ENCODE measurements at regions not wholly inside any gene's neighbourhood (a gene's known extent, or its start where the extent isn't known, plus 50 kb on each side); places are given as distances from the start of the nearest gene placed in this dataset.
"Not testable (repeated sequence)": the region's sequence is repeated elsewhere in the genome, so short reads cannot be mapped to it uniquely, and the experiment has no call there.

DNA sequence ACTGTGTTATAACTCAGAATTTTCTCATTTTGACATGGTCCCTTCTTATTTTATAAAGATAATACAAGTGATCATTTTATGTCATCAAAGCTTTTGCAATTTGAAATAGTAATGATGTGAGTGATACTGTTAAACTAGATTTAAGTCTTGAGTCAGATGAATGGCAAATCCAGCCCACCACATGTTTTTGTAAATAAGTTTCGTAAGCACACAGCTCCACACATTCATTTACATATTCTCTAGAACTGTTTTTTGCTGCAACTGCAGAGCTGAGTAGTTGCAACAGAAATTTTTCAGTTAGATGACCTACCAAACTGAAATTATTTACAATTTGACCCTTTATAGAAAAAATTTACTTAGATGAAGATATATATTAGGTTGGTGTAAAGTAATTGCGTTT is 108.1 kb downstream of the CDRT15L2 start:
- ATAC-seq (ENCODE audit: low read depth); CTCF ChIA-PET; H3K36me3 Mint-ChIP-seq (ENCODE audit: low read depth); POLR2A ChIA-PET; H3K4me1 Mint-ChIP-seq; H3K9me3 Mint-ChIP-seq; H3K4me3 Mint-ChIP-seq; intact Hi-C loops (cut with micrococcal nuclease); H3K27me3 Mint-ChIP-seq; DNase-seq; H3K27ac Mint-ChIP-seq: not testable (repeated sequence)

- H3K4me3 Mint-ChIP-seq; CTCF ChIA-PET; H3K9me3 Mint-ChIP-seq; H3K27me3 Mint-ChIP-seq; H3K4me1 Mint-ChIP-seq; POLR2A ChIA-PET; DNase-seq; intact Hi-C loops (cut with micrococcal nuclease); ATAC-seq (ENCODE audit: low read depth); H3K36me3 Mint-ChIP-seq (ENCODE audit: low read depth); H3K27ac Mint-ChIP-seq: not testable (repeated sequence)
Observed at GRCh38 chr17:20689170-20689749, 109.7 kb downstream of the CDRT15L2 start.

DNA sequence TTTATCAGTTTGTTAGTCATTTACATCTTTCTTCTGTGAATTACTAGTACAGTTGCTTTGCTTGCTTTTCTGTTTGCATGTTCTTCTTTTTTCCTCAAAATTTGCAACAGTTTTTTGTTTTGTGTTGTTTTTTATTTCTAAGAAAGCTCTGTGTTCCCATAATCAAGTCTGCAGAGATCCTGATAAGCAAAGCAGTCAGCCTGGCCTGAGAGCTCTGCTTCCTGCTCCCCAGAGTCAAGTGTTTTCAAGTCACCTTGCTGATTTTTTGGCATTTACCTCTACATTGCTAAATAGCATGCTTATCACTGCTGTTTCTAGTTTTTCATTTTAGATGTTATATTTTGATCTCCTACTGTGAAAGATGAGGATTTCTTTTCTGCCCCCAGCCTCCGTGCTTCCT is 113.2 kb downstream of the CDRT15L2 start:
- H3K4me1 Mint-ChIP-seq, result peaks cover 12% of the 10 kb centered on the region
- CTCF ChIA-PET; H3K36me3 Mint-ChIP-seq (ENCODE audit: low read depth); H3K27me3 Mint-ChIP-seq; DNase-seq; POLR2A ChIA-PET; ATAC-seq (ENCODE audit: low read depth); H3K27ac Mint-ChIP-seq; H3K9me3 Mint-ChIP-seq; intact Hi-C loops (cut with micrococcal nuclease); H3K4me3 Mint-ChIP-seq: not testable (repeated sequence)

DNA sequence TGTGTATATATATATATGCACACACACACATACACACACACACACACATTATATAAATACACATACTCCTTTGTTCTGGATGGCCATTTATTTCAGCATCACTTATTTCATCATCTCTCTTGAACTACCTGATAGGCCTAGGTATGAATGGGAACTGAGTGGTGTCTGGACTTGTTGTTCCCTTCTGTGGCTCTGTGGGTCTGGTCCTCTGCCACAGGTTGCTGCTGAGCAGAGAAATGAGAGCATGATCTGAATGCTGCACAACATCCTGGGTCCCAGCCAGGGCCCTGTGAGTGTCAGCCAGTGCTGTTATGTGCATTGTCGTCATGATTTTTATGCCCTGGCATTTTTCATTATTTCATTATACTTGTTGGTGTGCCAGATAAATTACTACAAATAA is 116.3 kb downstream of the CDRT15L2 start:
- H3K4me1 Mint-ChIP-seq, result peaks cover 30% of the 10 kb centered on the region
- CTCF ChIA-PET, result not testable (repeated sequence)

DNA sequence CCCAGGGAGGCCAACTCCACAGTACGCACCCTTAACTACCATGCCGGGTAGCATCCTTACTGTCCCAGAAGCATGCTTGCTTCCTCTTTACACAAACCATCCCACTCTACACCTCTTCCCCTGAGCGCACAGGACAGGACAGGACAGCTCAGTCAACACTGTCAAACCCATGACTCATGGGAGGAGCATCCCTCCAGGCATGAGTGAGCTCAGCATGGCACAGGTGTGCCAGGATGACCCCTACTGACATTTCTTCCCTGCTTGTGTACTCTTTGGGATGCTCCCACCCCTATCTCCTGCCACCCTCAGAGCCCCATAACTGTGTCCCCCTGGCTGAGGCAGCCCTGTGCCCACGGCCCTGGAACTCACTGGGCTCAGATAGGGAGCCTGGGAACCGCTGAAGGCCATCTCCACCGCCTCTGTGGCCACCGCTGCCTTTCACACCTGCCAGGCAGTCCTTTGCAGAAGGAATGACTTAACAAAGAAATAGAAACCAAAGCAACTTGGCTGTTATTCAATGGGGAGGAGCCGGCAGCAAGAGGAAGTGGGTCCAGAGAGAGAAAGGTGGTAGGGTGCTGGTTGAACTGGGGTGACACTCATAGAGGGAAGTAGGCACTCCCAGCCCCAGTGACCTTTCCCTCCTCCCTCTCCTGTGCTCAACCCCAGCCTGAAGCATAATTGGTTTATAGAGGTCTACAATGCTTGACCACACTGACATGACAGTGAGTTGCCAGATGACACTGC is 119.1 kb downstream of the CDRT15L2 start:
- POLR2A ChIA-PET, result not testable (repeated sequence)

More for the DNA sequence above, 116.3 kb downstream of the CDRT15L2 start:
- POLR2A ChIA-PET; H3K4me3 Mint-ChIP-seq; intact Hi-C loops (cut with micrococcal nuclease); H3K36me3 Mint-ChIP-seq (ENCODE audit: low read depth); ATAC-seq (ENCODE audit: low read depth); H3K27me3 Mint-ChIP-seq; DNase-seq; H3K9me3 Mint-ChIP-seq: not testable (repeated sequence)
- peak overlapping the region; percentile 1 for H3K27ac Mint-ChIP-seq

GRCh38 chr17:20700528-20700927 is 121.0 kb downstream of the CDRT15L2 start:
- H3K9me3 Mint-ChIP-seq, POLR2A ChIA-PET: not testable (repeated sequence)

More for the DNA sequence above, 119.1 kb downstream of the CDRT15L2 start:
- peak; percentile 97 for ATAC-seq (ENCODE audit: low read depth)
- H3K4me1 Mint-ChIP-seq, result peaks cover 26% of the 10 kb centered on the region
- CTCF ChIA-PET; H3K27me3 Mint-ChIP-seq; intact Hi-C loops (cut with micrococcal nuclease); H3K9me3 Mint-ChIP-seq; H3K36me3 Mint-ChIP-seq (ENCODE audit: low read depth): not testable (repeated sequence)
- peak overlapping the region; percentile 92 for H3K27ac Mint-ChIP-seq
- DNase-seq, result peak; percentile 31
- peak overlapping the region; percentile 81 for H3K4me3 Mint-ChIP-seq

DNA sequence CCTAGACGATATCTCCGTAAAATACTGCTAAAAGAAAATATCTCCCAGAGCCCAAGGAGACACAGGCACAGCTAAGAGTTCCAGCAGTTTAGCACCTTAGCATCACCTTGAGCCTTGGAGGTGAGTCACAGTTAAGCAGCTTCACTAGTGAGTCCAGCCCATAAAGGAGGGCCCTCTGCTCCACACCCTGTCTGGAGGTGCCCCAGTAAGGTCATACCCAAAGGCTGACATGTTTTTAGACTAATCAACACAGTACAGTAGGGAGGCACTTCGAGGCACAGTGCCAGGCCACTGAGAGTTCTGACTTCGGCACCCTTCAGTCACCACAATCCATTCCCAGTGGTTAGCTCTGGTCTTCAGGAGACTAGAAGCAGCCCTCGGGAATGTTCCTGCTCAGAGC is 121.8 kb downstream of the CDRT15L2 start:
- H3K9me3 Mint-ChIP-seq; DNase-seq; intact Hi-C loops (cut with micrococcal nuclease); H3K27me3 Mint-ChIP-seq; POLR2A ChIA-PET; CTCF ChIA-PET; H3K36me3 Mint-ChIP-seq (ENCODE audit: low read depth); H3K4me3 Mint-ChIP-seq; ATAC-seq (ENCODE audit: low read depth); H3K27ac Mint-ChIP-seq: not testable (repeated sequence)
- peaks cover 28% of the 10 kb centered on the region for H3K4me1 Mint-ChIP-seq

More at GRCh38 chr17:20700528-20700927, 121.0 kb downstream of the CDRT15L2 start:
- H3K36me3 Mint-ChIP-seq (ENCODE audit: low read depth); H3K27me3 Mint-ChIP-seq; DNase-seq; CTCF ChIA-PET; intact Hi-C loops (cut with micrococcal nuclease); ATAC-seq (ENCODE audit: low read depth); H3K27ac Mint-ChIP-seq; H3K4me3 Mint-ChIP-seq: not testable (repeated sequence)
- H3K4me1 Mint-ChIP-seq, result peaks cover 31% of the 10 kb centered on the region

- no peak overlapping the region for H3K4me3 Mint-ChIP-seq
- POLR2A ChIA-PET, result no interaction called here
- ATAC-seq (ENCODE audit: low read depth) (no peak), DNase-seq (no peak)
- H3K36me3 Mint-ChIP-seq (ENCODE audit: low read depth), result no peaks in the 10 kb centered on the region
- TF ChIP-seq, protein P1, sequence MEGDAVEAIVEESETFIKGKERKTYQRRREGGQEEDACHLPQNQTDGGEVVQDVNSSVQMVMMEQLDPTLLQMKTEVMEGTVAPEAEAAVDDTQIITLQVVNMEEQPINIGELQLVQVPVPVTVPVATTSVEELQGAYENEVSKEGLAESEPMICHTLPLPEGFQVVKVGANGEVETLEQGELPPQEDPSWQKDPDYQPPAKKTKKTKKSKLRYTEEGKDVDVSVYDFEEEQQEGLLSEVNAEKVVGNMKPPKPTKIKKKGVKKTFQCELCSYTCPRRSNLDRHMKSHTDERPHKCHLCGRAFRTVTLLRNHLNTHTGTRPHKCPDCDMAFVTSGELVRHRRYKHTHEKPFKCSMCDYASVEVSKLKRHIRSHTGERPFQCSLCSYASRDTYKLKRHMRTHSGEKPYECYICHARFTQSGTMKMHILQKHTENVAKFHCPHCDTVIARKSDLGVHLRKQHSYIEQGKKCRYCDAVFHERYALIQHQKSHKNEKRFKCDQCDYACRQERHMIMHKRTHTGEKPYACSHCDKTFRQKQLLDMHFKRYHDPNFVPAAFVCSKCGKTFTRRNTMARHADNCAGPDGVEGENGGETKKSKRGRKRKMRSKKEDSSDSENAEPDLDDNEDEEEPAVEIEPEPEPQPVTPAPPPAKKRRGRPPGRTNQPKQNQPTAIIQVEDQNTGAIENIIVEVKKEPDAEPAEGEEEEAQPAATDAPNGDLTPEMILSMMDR (IDR thresholded peaks at IDR 0.05), result no peak
- H3K9me3 Mint-ChIP-seq, result no peaks in the 10 kb centered on the region
- CTCF ChIA-PET, result no interaction called here
- intact Hi-C loops (cut with micrococcal nuclease), result no loop called here
- no peaks in the 10 kb centered on the region for H3K27me3 Mint-ChIP-seq
- H3K4me1 Mint-ChIP-seq, result peaks cover 26% of the 10 kb centered on the region
- no peak overlapping the region for H3K27ac Mint-ChIP-seq
Observed at GRCh38 chr17:20702692-20703091, 123.2 kb downstream of the CDRT15L2 start.

Data from activated B cell treated with CpG ODN at 0.5 μM for 24 hours (primary cell).